Tibial nerve (tissue), 4 donors: ENCODE measurements at regions not wholly inside any gene's neighbourhood (a gene's known extent, or its start where the extent isn't known, plus 50 kb on each side); places are given as distances from the start of the nearest gene placed in this dataset.
"Not testable (repeated sequence)": the region's sequence is repeated elsewhere in the genome, so short reads cannot be mapped to it uniquely, and the experiment has no call there.

Experiments used
- DNase-seq, 2 donors: peaks; one replicate each; pipeline ENCODE4 v3.0.0-alpha.2; 2019; ENCODE audit warnings: low spot score in 2 of 2
- H3K27ac ChIP-seq, 4 donors: fragments of 200-600 bp; sonication (generic) in 3 of 4; one replicate each; pipeline ENCODE4 v1.5.1; 2017 to 2019; ENCODE audit warnings: mild to moderate bottlenecking in 1 of 4
- H3K27me3 ChIP-seq, 2 donors: fragments of 200-600 bp; sonication (generic) in 1 of 2; one replicate each; pipeline versions ENCODE4 v1.5.1 to v1.6.0; 2017 to 2019
- H3K36me3 ChIP-seq, 3 donors: fragments of 200-600 bp; sonication (generic); one replicate each; pipeline ENCODE4 v1.5.1; 2018 to 2019
- H3K4me1 ChIP-seq, 4 donors: fragments of 200-600 bp; sonication (generic) in 3 of 4; one replicate each; pipeline ENCODE4 v1.5.1; 2017 to 2019
- H3K4me3 ChIP-seq, 4 donors: fragments of 200-600 bp; sonication (generic) in 3 of 4; one replicate each; pipeline ENCODE4 v1.5.1; 2017 to 2019; ENCODE audit warnings: mild to moderate bottlenecking in 1 of 4, moderate library complexity in 1 of 4
- H3K9me3 ChIP-seq, 4 donors: fragments of 200-600 bp; sonication (generic) in 3 of 4; one replicate each; pipeline ENCODE4 v1.5.1; 2017 to 2019
- CTCF ChIP-seq, 5 experiments: fragments of 200-600 bp in 3 of 5; fragments of 450-650 bp in 2 of 5; sonication (generic) in 3 of 5; IDR thresholded peaks; one replicate each; pipeline ENCODE4 v1.5.1; 2016 to 2019; ENCODE audit warnings: antibody characterized with exemption in 5 of 5, mild to moderate bottlenecking in 3 of 5, moderate library complexity in 2 of 5
- EP300 ChIP-seq, 2 donors: sonication (generic); formaldehyde crosslinking; IDR thresholded peaks; one replicate each; pipeline ENCODE4 v1.6.1; 2017; ENCODE audit warnings: antibody characterized with exemption in 2 of 2, mild to moderate bottlenecking in 1 of 2
- POLR2A ChIP-seq, 2 donors: fragments of 450-650 bp; IDR thresholded peaks; one replicate each; pipeline ENCODE4 v1.6.1; 2017; ENCODE audit warnings: antibody characterized with exemption in 2 of 2, mild to moderate bottlenecking in 2 of 2, moderate library complexity in 2 of 2
- WGBS, 2 donors: methylation state at CpG; one replicate each; pipeline ENCODE4 v1.1.5; 2018; 5-methylcytosine and 5-hydroxymethylcytosine counted together

DNA sequence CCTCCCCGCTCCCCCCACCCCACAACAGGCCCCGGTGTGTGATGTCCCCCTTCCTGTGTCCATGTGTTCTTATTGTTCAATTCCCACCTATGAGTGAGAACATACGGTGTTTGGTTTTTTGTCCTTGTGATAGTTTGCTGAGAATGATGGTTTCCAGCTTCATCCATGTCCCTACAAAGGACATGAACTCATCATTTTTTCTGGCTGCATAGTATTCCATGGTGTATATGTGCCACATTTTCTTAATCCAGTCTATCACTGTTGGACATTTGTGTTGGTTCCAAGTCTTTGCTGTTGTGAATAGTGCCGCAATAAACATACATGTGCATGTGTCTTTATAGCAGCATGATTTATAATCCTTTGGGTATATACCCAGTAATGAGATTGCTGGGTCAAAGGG, 104.3 kb downstream of the MTPN start:
- H3K36me3 ChIP-seq, DNase-seq, H3K27me3 ChIP-seq, H3K27ac ChIP-seq, H3K4me3 ChIP-seq, H3K4me1 ChIP-seq: not testable (repeated sequence)
- H3K9me3 ChIP-seq = peaks cover 0 to 14% (median 0%) of the 10 kb centered on the region in 4 donors
- WGBS, 2 donors = 92 to 95% methylated on average over 4 of the region's 4 CpGs

- Histone ChIP-seq H3K4me1 (peaks cover 0 to 5% (median 0%) of the 10 kb centered on the region in 4 donors), H3K4me3 (no peak overlapping the region), H3K9me3 (peaks cover 0 to 13% (median 0%) of the 10 kb centered on the region in 4 donors), H3K36me3 (no peaks in the 10 kb centered on the region), H3K27ac (no peak overlapping the region), H3K27me3 (no peaks in the 10 kb centered on the region)
- no peak for DNase-seq
- WGBS, 2 donors = 53 to 55% methylated on average over 8 of the region's 8 CpGs
- TF ChIP-seq EP300 (IDR thresholded peaks at IDR 0.05) (no peak), CTCF (IDR thresholded peaks at IDR 0.05) (no peak), POLR2A (IDR thresholded peaks at IDR 0.05) (no peak)
Measured at GRCh38 chr7:135862586-135863340, 114.2 kb upstream of the FAM180A start.

DNA sequence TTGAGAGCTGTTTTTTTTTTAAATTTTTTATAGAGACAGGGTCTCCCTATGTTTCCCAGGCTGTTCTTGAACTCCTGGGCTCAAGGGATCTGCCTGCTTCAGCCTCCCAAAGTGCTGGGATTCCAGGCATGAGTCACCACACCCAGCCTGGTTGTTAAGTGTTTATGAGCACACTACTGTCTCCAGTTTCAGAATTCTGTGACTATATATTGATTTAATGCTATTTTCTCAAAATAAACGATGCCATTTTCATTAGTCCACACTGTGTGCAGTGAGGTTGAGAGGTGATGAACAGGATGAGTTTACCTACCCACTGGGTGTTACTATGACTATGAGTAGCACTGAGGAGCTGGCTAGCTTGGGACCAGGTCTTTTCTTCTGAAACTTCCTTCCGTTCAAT, 110.9 kb upstream of the FAM180A start:
- H3K4me1 ChIP-seq = peaks cover 0 to 5% (median 0%) of the 10 kb centered on the region in 4 donors
- no peak overlapping the region for H3K4me3 ChIP-seq
- H3K27me3 ChIP-seq = no peaks in the 10 kb centered on the region
- peaks cover 0 to 13% (median 0%) of the 10 kb centered on the region in 4 donors for H3K9me3 ChIP-seq
- H3K27ac ChIP-seq = no peak overlapping the region
- WGBS, 2 donors = 85% methylated on average over 2 of the region's 2 CpGs
- TF ChIP-seq CTCF (IDR thresholded peaks at IDR 0.05) = no peak
- TF ChIP-seq EP300 (IDR thresholded peaks at IDR 0.05) = no peak
- TF ChIP-seq POLR2A (IDR thresholded peaks at IDR 0.05) = no peak
- no peaks in the 10 kb centered on the region for H3K36me3 ChIP-seq
- no peak for DNase-seq

GRCh38 chr7:135858851-135859250, 110.2 kb upstream of the FAM180A start:
- Histone ChIP-seq H3K4me3 (no peak overlapping the region), H3K27me3 (no peaks in the 10 kb centered on the region), H3K4me1 (peaks cover 0 to 5% (median 0%) of the 10 kb centered on the region in 4 donors), H3K9me3 (peaks cover 0 to 13% (median 0%) of the 10 kb centered on the region in 4 donors), H3K27ac (no peak overlapping the region), H3K36me3 (no peaks in the 10 kb centered on the region)
- DNase-seq = no peak
- 90 to 92% methylated on average over 6 of the region's 6 CpGs for WGBS, 2 donors
- TF ChIP-seq CTCF (IDR thresholded peaks at IDR 0.05) = no peak
- TF ChIP-seq POLR2A (IDR thresholded peaks at IDR 0.05) = no peak

GRCh38 chr7:135858379-135858778, 109.8 kb upstream of the FAM180A start:
- peaks cover 0 to 13% (median 0%) of the 10 kb centered on the region in 4 donors for H3K9me3 ChIP-seq
- DNase-seq = no peak
- no peak overlapping the region for H3K27ac ChIP-seq
- 89 to 100% methylated on average over 1 to 3 of the region's 4 CpGs for WGBS, 2 donors
- H3K27me3 ChIP-seq = no peaks in the 10 kb centered on the region
- TF ChIP-seq POLR2A (IDR thresholded peaks at IDR 0.05) (no peak), EP300 (IDR thresholded peaks at IDR 0.05) (no peak), CTCF (IDR thresholded peaks at IDR 0.05) (no peak)
- H3K36me3 ChIP-seq = no peaks in the 10 kb centered on the region
- no peak overlapping the region for H3K4me3 ChIP-seq
- H3K4me1 ChIP-seq = peaks cover 0 to 5% (median 0%) of the 10 kb centered on the region in 4 donors
